ENCODE measurements at regions not wholly inside any gene's neighbourhood (a gene's known extent, or its start where the extent isn't known, plus 50 kb on each side); places are given as distances from the start of the nearest gene placed in this dataset.

DNA sequence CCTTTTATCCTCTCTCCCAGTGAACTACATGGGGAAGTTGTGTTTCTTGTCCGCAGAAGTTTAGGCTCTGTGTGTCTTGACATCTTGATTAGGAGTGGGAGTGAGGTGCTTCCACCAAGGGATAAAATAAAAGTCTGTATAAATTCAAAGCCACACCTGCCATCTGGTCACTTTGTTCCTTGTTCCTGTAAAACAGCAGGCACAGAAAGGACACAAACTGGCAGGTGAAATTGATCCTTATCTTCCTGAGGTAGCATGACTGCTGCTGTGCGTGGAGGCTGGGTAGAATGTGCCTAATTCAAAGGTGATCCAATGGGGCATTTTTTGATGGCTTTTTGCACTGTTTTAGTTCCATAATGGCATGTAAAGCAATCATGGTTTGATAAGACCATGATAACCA lies 104.3 kb upstream of the KITLG start:
- H3K27me3 ChIP-seq (ENCODE audit: insufficient read depth) = no peaks in the 10 kb centered on the region
- H4K20me1 ChIP-seq (ENCODE audit: insufficient read depth) = no peaks in the 10 kb centered on the region
- 87% methylated on average over 2 of the region's 2 CpGs for WGBS (ENCODE audit: low lambda C conversion rate)
- no peaks in the 10 kb centered on the region for H3K9me2 ChIP-seq
- H3K9ac ChIP-seq = no peak overlapping the region
- no peak overlapping the region for H2AFZ ChIP-seq (ENCODE audit: low read depth)
- POLR2A ChIA-PET = no interaction called here
- TF ChIP-seq EZH2phosphoT487 (IDR thresholded peaks at IDR 0.05; ENCODE audit: borderline replicate concordance, low read depth) (no peak), GATA2 (CRISPR knock-in tag; IDR thresholded peaks at IDR 0.05) (0 out of 2 replicates have a peak, but pooled peaks have one; percentile 22)
- DNase-seq = no peak
- H3K4me2 ChIP-seq = no peak overlapping the region
- H3F3A ChIP-seq (replicated peaks; ENCODE audit: insufficient read depth) = no peaks in the 10 kb centered on the region
- no peak overlapping the region for H3K4me3 ChIP-seq (ENCODE audit: low read depth in 2 of 2, low read length in 1 of 2)
- no peaks in the 10 kb centered on the region; a peak in 1 of 4 replicates for H3K4me1 ChIP-seq (ENCODE audit: control insufficient read depth in 1 of 2, insufficient read depth in 2 of 2, low read depth in 1 of 2, low read length in 1 of 2)
- H3K36me3 ChIP-seq (replicated peaks in 1 of 2; ENCODE audit: control insufficient read depth in 1 of 2, insufficient read depth in 2 of 2, low read length in 1 of 2) = no peaks in the 10 kb centered on the region
- H3K9me3 ChIP-seq = peaks cover 4% of the 10 kb centered on the region; the same call in 1 of the 2 replicates
- no peaks in the 10 kb centered on the region for H3K79me2 ChIP-seq (ENCODE audit: insufficient read depth)
- CTCF ChIA-PET = no interaction called here
- H3K27ac ChIP-seq (ENCODE audit: low read depth in 2 of 2, low read length in 1 of 2) = no peak overlapping the region

DNA sequence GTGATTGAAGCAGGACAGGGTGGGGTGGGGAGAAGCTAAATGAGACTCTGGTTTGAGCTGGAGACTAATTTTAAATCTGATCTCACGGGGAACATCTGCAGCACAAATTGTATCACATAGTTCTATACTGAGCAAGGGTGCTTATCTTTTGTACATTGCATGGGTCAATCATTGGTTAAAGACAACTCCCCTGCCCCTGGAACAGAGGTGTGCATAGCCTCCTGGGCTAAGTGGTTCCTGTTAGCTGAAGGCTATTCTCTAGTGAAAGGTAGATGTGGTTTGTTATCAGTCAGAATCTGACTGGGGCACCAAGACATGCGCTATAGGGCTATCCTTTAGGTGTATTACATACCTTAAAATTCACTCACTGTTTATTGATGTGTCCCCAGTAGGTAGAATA lies 103.9 kb upstream of the KITLG start:
- Histone ChIP-seq H2AFZ (ENCODE audit: low read depth) (no peak overlapping the region), H3K27ac (ENCODE audit: low read depth in 2 of 2, low read length in 1 of 2) (no peak overlapping the region), H3K27me3 (ENCODE audit: insufficient read depth) (no peaks in the 10 kb centered on the region), H3K4me1 (ENCODE audit: control insufficient read depth in 1 of 2, insufficient read depth in 2 of 2, low read depth in 1 of 2, low read length in 1 of 2) (no peaks in the 10 kb centered on the region; a peak in 1 of 4 replicates), H3F3A (replicated peaks; ENCODE audit: insufficient read depth) (no peaks in the 10 kb centered on the region), H3K9ac (no peak overlapping the region), H3K9me3 (peaks cover 4% of the 10 kb centered on the region; the same call in 1 of the 2 replicates), H4K20me1 (ENCODE audit: insufficient read depth) (no peaks in the 10 kb centered on the region), H3K9me2 (no peaks in the 10 kb centered on the region), H3K4me2 (no peak overlapping the region), H3K79me2 (ENCODE audit: insufficient read depth) (no peaks in the 10 kb centered on the region), H3K36me3 (replicated peaks in 1 of 2; ENCODE audit: control insufficient read depth in 1 of 2, insufficient read depth in 2 of 2, low read length in 1 of 2) (no peaks in the 10 kb centered on the region), H3K4me3 (ENCODE audit: low read depth in 2 of 2, low read length in 1 of 2) (no peak overlapping the region)
- ChIA-PET POLR2A (no interaction called here), CTCF (no interaction called here)
- WGBS (ENCODE audit: low lambda C conversion rate) = 70% methylated on average over 2 of the region's 2 CpGs
- TF ChIP-seq NRF1 (IDR thresholded peaks at IDR 0.05; ENCODE audit: low read depth, low read length) (no peak), MXI1 (IDR thresholded peaks at IDR 0.05; ENCODE audit: low read depth, low read length) (no peak), NFIC (IDR thresholded peaks at IDR 0.05; ENCODE audit: borderline replicate concordance) (no peak), FOXM1 (IDR thresholded peaks at IDR 0.05; ENCODE audit: low read depth) (no peak), TAF1 (IDR thresholded peaks at IDR 0.05; ENCODE audit: borderline replicate concordance, low read depth, low read length) (no peak), MEF2A (IDR thresholded peaks at IDR 0.05; ENCODE audit: borderline replicate concordance, low read depth) (no peak)
- TF ChIP-seq, protein P1, sequence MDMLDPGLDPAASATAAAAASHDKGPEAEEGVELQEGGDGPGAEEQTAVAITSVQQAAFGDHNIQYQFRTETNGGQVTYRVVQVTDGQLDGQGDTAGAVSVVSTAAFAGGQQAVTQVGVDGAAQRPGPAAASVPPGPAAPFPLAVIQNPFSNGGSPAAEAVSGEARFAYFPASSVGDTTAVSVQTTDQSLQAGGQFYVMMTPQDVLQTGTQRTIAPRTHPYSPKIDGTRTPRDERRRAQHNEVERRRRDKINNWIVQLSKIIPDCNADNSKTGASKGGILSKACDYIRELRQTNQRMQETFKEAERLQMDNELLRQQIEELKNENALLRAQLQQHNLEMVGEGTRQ (IDR thresholded peaks at IDR 0.05; ENCODE audit: borderline replicate concordance, low read depth, low read length) = no peak
- TF ChIP-seq, protein P2, sequence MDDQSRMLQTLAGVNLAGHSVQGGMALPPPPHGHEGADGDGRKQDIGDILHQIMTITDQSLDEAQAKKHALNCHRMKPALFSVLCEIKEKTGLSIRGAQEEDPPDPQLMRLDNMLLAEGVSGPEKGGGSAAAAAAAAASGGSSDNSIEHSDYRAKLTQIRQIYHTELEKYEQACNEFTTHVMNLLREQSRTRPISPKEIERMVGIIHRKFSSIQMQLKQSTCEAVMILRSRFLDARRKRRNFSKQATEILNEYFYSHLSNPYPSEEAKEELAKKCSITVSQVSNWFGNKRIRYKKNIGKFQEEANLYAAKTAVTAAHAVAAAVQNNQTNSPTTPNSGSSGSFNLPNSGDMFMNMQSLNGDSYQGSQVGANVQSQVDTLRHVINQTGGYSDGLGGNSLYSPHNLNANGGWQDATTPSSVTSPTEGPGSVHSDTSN (IDR thresholded peaks at IDR 0.05) = no peak
- TF ChIP-seq, protein P3, sequence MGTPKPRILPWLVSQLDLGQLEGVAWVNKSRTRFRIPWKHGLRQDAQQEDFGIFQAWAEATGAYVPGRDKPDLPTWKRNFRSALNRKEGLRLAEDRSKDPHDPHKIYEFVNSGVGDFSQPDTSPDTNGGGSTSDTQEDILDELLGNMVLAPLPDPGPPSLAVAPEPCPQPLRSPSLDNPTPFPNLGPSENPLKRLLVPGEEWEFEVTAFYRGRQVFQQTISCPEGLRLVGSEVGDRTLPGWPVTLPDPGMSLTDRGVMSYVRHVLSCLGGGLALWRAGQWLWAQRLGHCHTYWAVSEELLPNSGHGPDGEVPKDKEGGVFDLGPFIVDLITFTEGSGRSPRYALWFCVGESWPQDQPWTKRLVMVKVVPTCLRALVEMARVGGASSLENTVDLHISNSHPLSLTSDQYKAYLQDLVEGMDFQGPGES (IDR thresholded peaks at IDR 0.05; ENCODE audit: low read depth, low read length) = no peak
- no peak for DNase-seq
